Kasumi-1 (cell line): ENCODE measurements at regions not wholly inside any gene's neighbourhood (a gene's known extent, or its start where the extent isn't known, plus 50 kb on each side); places are given as distances from the start of the nearest gene placed in this dataset.

Experiments
- DNase-seq, 2 experiments: peaks; one replicate each; lab custom pipeline; 2025; lab: John Stamatoyannopoulos, UW

- DNase-seq: no peak
These were observed 173.3 kb downstream of the KCNE4 start for GRCh38 chr2:223225266-223225665.

DNA sequence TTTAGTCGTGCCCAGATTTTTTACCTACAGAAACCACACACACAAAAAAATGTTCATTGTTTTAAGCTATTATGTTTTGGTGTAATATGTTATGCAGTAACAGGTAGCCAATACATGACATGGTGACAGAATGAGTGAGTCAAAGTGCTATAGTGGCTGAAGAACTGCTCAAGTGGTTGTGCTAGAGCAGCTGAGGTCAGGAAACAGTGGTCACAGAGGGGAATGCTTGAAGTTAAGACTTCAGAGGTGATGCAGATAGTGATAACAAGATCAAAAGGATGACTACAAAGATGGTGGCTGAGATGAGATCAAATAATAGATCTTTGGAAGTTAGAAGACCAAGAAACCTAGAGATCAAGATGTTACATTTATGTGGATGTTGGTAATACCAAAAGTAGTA is 174.3 kb downstream of the KCNE4 start:
- DNase-seq: no peak

DNA sequence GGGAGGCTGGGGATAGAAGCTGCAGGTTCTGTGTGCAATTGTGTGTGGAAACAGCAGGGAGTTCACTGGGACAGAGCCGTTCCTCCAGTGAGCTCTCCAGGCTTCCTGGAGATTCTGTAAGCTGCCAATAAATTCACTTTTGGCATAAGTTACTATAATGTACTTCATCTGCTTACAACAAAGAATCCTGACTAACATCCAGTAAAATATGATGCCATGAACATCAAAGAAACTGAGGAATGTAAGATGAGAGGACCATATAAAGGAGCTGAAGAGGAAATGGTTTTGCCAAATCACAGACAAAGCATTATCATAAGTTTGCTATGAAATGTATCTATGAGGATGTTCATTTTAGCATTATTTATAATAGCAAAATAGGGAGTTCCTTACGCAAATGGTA is 175.3 kb downstream of the KCNE4 start:
- DNase-seq: no peak

DNA sequence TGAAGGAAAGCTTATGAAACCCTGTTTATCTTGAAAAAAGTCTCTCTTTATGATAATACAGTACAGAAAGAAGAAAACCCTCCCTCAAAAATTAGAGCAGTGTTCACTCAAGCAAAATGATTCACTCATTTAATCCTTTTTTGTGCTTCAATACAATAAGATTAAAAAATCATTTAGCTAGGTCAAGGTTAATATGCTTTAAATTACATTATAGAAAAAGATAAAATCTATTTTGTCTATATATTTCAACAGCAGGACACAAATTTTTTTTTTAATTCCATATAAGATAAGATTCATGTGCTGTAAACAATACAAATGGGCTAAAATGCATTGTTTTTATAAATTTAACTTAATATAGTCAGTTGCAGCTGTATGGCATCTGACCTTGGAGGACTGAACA is 176.9 kb downstream of the KCNE4 start:
- no peak for DNase-seq

- DNase-seq: no peak
These were observed 178.4 kb downstream of the KCNE4 start for GRCh38 chr2:223230352-223230751.

- DNase-seq: no peak
These were observed 180.3 kb downstream of the KCNE4 start for GRCh38 chr2:223232285-223232684.

GRCh38 chr2:223232896-223233295 is 180.9 kb downstream of the KCNE4 start:
- no peak for DNase-seq

DNA sequence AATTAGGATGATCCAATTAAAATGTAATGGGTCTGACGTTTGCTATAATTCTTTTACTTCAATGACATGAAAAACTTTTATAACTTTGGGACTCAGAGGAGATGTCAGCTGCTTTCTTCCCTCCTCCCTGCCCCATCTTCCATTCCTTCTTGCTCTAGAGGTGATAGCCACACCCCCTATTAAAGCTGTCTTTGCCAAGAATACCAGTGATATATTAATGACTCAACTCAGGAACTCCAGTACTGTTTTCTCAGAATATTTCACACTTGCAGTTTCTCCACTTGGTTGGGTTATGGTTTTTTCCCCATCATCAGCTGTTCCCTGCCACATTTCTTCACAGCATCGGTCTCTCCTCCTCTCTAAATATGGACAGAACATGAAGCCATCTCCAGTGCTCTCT is 184.0 kb downstream of the KCNE4 start:
- DNase-seq: no peak

DNA sequence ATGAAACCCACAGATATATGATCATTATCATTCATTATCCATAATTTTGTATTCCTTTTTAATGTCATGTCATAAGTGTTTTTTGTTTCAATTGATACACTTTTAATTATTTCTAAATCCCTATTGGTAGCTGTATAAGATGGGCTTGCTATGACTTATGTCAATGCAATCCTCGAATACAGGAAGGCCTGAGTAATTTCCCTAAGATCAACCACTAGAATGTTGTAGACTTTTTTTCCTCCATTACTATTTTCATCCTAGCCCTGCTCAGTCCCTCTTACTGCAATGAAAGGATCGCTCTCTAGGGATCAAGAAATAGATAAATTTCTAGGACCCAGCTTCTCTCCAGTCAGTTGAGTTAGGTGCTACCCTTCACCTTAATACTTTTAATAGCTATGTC is 186.3 kb downstream of the KCNE4 start:
- DNase-seq: no peak

DNA sequence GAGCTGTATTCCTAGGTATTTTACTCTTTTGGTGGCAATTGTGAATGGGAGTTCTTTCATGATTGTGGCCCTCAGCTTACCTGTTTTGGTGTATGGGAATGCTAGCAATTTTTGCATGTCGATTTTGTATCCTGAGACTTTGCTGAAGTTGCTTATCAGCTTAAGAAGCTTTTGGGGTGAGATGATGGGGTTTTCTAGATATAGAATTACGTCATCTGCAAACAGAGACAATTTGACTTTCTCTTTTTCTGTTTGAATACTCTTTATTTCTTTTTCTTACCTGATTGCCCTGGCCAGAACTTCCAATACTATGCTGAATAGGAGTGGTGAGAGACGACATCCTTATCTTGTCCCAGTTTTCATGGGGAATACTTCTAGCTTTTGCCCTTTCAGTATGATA is 191.2 kb downstream of the KCNE4 start:
- no peak for DNase-seq

DNA sequence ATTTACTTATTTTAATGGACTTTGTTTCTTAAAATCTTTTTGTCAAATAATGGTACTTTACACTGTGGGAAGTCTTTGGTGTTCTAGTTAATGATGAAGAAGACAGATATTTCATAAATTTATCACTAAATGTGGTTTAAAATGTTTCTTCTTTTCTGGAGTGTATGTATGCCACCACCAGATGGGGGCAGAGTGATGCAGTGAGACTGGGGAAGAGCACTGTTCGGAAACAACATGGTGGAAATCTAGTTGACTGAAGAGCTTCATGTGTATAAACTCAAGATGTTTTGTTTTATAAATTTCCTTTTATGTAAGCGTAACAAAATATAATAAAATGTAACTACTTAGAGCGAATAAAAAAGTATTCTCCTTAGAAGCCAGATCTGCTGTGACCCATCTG is 195.1 kb downstream of the KCNE4 start:
- DNase-seq: no peak

- no peak for DNase-seq
These were observed 199.8 kb downstream of the KCNE4 start for GRCh38 chr2:223251656-223252229.

GRCh38 chr2:223260681-223261080 is 208.7 kb downstream of the KCNE4 start:
- no peak for DNase-seq

DNA sequence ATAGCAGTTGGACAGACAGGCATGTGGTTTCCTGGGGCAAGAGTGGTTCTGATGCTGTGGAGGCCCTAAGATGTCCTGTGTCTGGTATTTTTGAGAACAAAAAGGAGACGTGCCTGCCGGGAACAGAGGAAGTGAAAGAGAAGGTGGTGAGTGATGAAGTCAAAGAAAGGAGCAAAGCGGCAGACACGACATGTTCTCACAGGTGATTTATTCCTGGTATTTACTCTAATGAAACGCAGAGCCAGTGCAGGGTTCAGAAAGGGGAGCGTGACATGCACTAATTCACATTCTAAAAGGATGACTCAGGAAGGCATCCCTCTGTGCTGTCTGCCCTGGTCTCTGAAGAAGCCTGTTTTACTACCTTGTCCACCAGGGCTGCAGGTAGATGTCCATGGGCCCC is 211.0 kb downstream of the KCNE4 start:
- DNase-seq: no peak

DNA sequence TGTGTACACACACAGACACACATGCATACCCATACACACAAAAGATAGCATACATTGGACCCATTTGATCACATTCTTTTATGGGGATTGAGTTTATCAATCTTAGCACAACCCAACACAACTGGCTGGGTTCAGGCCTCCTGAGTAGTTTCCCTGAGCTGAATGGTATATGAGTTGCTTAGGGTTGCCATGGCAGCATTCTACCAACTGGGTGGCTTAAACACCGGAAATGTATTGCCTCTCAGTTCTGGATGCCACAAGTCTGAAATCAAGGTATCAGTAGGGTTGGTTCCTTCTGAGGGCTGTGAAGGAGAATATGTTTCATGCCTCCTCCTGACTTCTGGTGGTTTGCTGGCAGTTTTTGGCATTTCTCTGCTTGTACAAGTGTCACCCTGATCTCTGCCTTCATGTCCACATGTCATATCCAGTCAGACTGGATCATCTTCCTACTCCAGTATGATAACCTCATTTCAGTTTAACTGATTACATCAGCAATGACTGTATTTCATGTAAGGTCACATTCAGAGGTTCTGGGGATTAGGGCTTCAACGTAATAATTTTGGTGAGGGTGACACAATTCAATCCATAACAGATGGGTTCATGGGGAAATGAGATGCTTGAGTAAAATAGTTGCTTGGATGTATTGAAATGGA is 212.7 kb downstream of the KCNE4 start:
- no peak for DNase-seq

DNA sequence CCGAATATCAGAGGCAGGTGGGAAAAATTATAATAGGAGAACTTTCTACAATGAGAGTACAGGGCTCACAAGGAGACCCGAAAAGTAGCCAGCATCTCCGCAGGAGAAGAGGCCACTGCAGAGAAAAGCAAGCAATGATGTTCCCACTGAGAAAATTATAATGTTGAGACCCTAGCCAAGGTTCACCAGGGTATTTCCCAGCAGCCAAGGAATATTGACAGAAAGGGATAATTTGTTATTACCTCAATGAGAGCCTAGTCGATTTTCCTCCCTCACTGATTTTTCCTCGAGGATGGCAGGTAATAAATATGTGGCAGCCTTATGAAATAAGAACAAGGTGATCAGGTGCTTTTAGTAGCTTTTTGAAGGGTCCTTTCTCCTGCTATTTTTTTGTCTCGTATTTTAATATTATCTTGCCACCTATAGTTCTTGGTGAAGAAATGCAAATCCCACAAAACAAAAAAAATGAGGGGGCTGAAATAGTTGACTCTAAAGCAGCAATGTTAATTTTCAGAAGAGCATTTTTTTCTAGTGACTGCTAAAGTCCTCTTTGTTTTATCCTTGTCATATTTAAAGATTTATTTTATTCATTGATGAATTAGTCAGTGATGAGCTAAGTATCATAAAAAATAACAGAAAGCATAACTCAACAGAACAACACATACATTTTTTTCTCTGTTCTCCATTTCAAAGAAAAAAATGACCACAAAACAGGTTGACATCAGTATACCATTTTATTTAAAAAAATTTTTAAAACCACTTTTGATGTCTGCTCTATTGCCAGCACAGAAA is 215.4 kb downstream of the KCNE4 start:
- no peak for DNase-seq

GRCh38 chr2:223269386-223269785 is 217.4 kb downstream of the KCNE4 start:
- no peak for DNase-seq

GRCh38 chr2:223270548-223270947 is 218.6 kb downstream of the KCNE4 start:
- DNase-seq: no peak

DNA sequence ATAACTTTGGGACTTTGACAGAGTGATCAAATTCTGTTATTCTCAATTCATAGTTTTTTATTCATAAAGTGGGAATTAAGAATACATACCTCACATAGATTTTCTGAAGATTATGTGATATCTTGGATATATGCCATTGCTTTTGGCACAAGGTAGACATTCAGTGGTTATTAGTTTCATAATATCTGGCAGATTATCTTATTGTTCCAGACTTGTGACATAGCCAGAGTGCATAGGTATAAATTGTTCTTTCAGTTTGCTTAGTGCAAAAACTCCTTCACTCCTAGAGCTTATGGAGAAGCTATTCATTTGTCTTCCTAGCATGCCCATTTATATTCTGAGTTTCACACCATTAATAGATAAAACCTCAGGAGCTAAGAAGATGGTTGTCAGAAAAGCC is 222.0 kb downstream of the KCNE4 start:
- DNase-seq: no peak

DNA sequence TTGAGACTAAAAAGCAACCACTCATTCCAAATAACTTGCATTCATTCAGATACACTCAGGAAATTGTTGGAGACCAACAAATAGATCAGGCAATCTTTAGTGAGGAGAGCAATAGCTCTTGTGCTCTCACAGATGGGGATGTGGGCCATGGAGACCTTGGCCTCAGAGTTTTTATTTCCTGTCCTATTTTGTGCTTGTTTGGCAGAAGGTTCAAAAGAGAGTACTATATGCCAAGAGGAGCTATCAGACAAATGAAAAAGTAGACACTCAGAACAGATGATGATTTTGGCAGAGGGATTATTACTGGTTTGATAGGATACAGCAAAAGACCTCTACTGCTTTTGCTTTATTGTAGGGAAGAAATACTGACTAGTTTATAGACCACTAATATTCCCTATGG is 230.2 kb downstream of the KCNE4 start:
- DNase-seq: no peak

- DNase-seq: no peak
These were observed 231.3 kb downstream of the KCNE4 start for GRCh38 chr2:223283329-223283728.

GRCh38 chr2:223283771-223284170 is 231.8 kb downstream of the KCNE4 start:
- no peak for DNase-seq
